Islet precursor cell (in vitro differentiated cells): ENCODE measurements at regions not wholly inside any gene's neighbourhood (a gene's known extent, or its start where the extent isn't known, plus 50 kb on each side); places are given as distances from the start of the nearest gene placed in this dataset.
A peak's percentile ranks its signal among the peaks of the same experiment; 100 is the strongest.

ENCODE experiments used
- DNase-seq: peaks from one replicate; pipeline ENCODE4 v3.0.0-alpha.2; 2018

GRCh38 chr11:112723676-112724495 lies 237.3 kb upstream of the NCAM1 start:
- peak; percentile 42 for DNase-seq

- DNase-seq: peak; percentile 39
Measured at GRCh38 chr11:112724496-112724790, 236.8 kb upstream of the NCAM1 start.

- peak; percentile 23 for DNase-seq
Measured at GRCh38 chr11:112725636-112726035, 235.6 kb upstream of the NCAM1 start.

- DNase-seq: peak; percentile 19
Measured at GRCh38 chr11:112727341-112727841, 233.8 kb upstream of the NCAM1 start.

GRCh38 chr11:112728288-112728687 lies 232.9 kb upstream of the NCAM1 start:
- peak; percentile 30 for DNase-seq

GRCh38 chr11:112728716-112729115 lies 232.5 kb upstream of the NCAM1 start:
- DNase-seq: peak; percentile 14

- peak; percentile 18 for DNase-seq
Measured at GRCh38 chr11:112730591-112730990, 230.6 kb upstream of the NCAM1 start.

- DNase-seq: peak; percentile 16
Measured at GRCh38 chr11:112731538-112731937, 229.7 kb upstream of the NCAM1 start.

GRCh38 chr11:112732031-112732430 lies 229.2 kb upstream of the NCAM1 start:
- DNase-seq: peak; percentile 16

GRCh38 chr11:112734207-112734606 lies 227.0 kb upstream of the NCAM1 start:
- peak; percentile 82 for DNase-seq

- no peak for DNase-seq
Measured at GRCh38 chr11:112735470-112735869, 225.8 kb upstream of the NCAM1 start.

GRCh38 chr11:112744041-112744440 lies 217.2 kb upstream of the NCAM1 start:
- DNase-seq: no peak

GRCh38 chr11:112745973-112746372 lies 215.2 kb upstream of the NCAM1 start:
- DNase-seq: no peak

GRCh38 chr11:112748252-112748651 lies 213.0 kb upstream of the NCAM1 start:
- no peak for DNase-seq

GRCh38 chr11:112748713-112749543 lies 212.3 kb upstream of the NCAM1 start:
- DNase-seq: no peak

- no peak for DNase-seq
Measured at GRCh38 chr11:112751329-112751728, 209.9 kb upstream of the NCAM1 start.

GRCh38 chr11:112751772-112752171 lies 209.4 kb upstream of the NCAM1 start:
- no peak for DNase-seq

- no peak for DNase-seq
Measured at GRCh38 chr11:112752563-112752962, 208.7 kb upstream of the NCAM1 start.

- no peak for DNase-seq
Measured at GRCh38 chr11:112753706-112754105, 207.5 kb upstream of the NCAM1 start.

- DNase-seq: no peak
Measured at GRCh38 chr11:112759418-112759817, 201.8 kb upstream of the NCAM1 start.

- no peak for DNase-seq
Measured at GRCh38 chr11:112760396-112761059, 200.7 kb upstream of the NCAM1 start.

GRCh38 chr11:112761911-112762706 lies 199.1 kb upstream of the NCAM1 start:
- DNase-seq: no peak

GRCh38 chr11:112762707-112763090 lies 198.5 kb upstream of the NCAM1 start:
- no peak for DNase-seq
